Left lung (tissue), 4 donors: ENCODE measurements at regions not wholly inside any gene's neighbourhood (a gene's known extent, or its start where the extent isn't known, plus 50 kb on each side); places are given as distances from the start of the nearest gene placed in this dataset.

ENCODE experiments used
- ATAC-seq: fragments of 200-7000 bp; cut with Tn5 transposase; one replicate; pipeline ENCODE4 v1.9.1; 2020; ENCODE audit warnings: moderate library complexity
- DNase-seq, 4 donors: peaks; one replicate each; pipeline ENCODE4 v3.0.0-alpha.2; 2013 to 2020
- H3K27ac ChIP-seq, 2 donors: fragments of 200-600 bp; sonication (generic) in 1 of 2; one replicate each; pipeline versions ENCODE4 v1.5.0 to v1.8.0; 2020 to 2021
- H3K27me3 ChIP-seq, 2 donors: fragments of 200-600 bp; sonication (generic) in 1 of 2; one replicate each; pipeline versions ENCODE4 v1.5.0 to v1.8.0; 2020 to 2021
- H3K36me3 ChIP-seq, 2 donors: fragments of 200-600 bp; sonication (generic) in 1 of 2; one replicate each; pipeline versions ENCODE4 v1.5.0 to v1.8.0; 2020 to 2021
- H3K4me1 ChIP-seq, 2 donors: fragments of 200-600 bp; one replicate each; pipeline ENCODE4 v1.8.0; 2021
- H3K4me3 ChIP-seq, 2 donors: fragments of 200-600 bp; sonication (generic) in 1 of 2; one replicate each; pipeline versions ENCODE4 v1.5.0 to v1.8.0; 2020 to 2021; ENCODE audit warnings: mild to moderate bottlenecking in 1 of 2
- H3K9me3 ChIP-seq, 2 donors: fragments of 200-600 bp; sonication (generic) in 1 of 2; one replicate each; pipeline versions ENCODE4 v1.5.0 to v1.8.0; 2020 to 2021
- intact Hi-C, 2 donors: fragments of 100-400 bp; cut with DNase I; formaldehyde crosslinking; loops; one replicate each; pipeline versions ENCODE4 v1.11.2 to v1.14.2; 2022
- TF ChIP-seq, protein P1 (sequence below), 2 donors: fragments of 200-600 bp; sonication (generic) in 1 of 2; IDR thresholded peaks; one replicate each; pipeline versions ENCODE4 v1.5.0 to v1.8.0; 2021; ENCODE audit warnings: antibody characterized with exemption in 2 of 2
- donor health status: DM: no; HTN: yes; CAD: no.
- donor health status: DM: no; HTN: no; CAD: no.

GRCh38 chr1:229871078-229871676 lies 195.9 kb upstream of the GALNT2 start:
- Histone ChIP-seq H3K4me3 (no peak overlapping the region), H3K9me3 (no peaks in the 10 kb centered on the region), H3K27me3 (no peaks in the 10 kb centered on the region), H3K36me3 (no peaks in the 10 kb centered on the region), H3K27ac (no peak overlapping the region), H3K4me1 (no peaks in the 10 kb centered on the region)
- no peak for ATAC-seq
- TF ChIP-seq, protein P1, sequence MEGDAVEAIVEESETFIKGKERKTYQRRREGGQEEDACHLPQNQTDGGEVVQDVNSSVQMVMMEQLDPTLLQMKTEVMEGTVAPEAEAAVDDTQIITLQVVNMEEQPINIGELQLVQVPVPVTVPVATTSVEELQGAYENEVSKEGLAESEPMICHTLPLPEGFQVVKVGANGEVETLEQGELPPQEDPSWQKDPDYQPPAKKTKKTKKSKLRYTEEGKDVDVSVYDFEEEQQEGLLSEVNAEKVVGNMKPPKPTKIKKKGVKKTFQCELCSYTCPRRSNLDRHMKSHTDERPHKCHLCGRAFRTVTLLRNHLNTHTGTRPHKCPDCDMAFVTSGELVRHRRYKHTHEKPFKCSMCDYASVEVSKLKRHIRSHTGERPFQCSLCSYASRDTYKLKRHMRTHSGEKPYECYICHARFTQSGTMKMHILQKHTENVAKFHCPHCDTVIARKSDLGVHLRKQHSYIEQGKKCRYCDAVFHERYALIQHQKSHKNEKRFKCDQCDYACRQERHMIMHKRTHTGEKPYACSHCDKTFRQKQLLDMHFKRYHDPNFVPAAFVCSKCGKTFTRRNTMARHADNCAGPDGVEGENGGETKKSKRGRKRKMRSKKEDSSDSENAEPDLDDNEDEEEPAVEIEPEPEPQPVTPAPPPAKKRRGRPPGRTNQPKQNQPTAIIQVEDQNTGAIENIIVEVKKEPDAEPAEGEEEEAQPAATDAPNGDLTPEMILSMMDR (IDR thresholded peaks at IDR 0.05): no peak
- no peak for DNase-seq
- intact Hi-C loops: no loop called here

GRCh38 chr1:229874136-229874535 lies 192.9 kb upstream of the GALNT2 start:
- TF ChIP-seq, protein P1 (IDR thresholded peaks at IDR 0.05): no peak
- intact Hi-C loops: no loop called here

DNA sequence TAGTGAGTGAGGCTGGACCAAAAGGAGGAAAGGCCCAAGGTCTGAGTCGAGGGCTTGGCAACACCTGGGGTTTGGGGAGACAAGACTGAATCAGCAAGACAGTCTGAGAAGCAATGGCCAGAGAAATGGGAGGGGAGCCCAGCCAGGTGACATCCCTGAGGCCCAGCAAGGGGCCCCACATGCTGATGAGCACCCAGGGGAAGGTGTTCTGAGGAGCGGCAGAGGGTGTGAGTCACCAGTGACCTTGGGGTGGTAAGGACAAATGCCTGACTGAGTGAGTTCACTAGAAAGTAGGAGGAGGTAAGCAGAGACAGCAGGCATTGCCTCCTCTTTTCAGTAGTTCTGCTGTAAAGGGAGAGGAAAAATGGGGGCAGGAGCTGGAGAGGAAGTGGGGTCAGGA lies 192.4 kb upstream of the GALNT2 start:
- no peak overlapping the region for H3K27ac ChIP-seq
- TF ChIP-seq, protein P1 (IDR thresholded peaks at IDR 0.05): no peak
- ATAC-seq (no peak), DNase-seq (no peak)
- no peaks in the 10 kb centered on the region for H3K36me3 ChIP-seq
- H3K4me3 ChIP-seq: no peak overlapping the region
- no peaks in the 10 kb centered on the region for H3K4me1 ChIP-seq
- intact Hi-C loops: no loop called here
- H3K27me3 ChIP-seq: peaks cover 0 to 6% of the 10 kb centered on the region in 2 donors
- no peaks in the 10 kb centered on the region for H3K9me3 ChIP-seq

More at GRCh38 chr1:229874136-229874535, 192.9 kb upstream of the GALNT2 start:
- Histone ChIP-seq H3K9me3 (no peaks in the 10 kb centered on the region), H3K4me3 (no peak overlapping the region), H3K4me1 (no peaks in the 10 kb centered on the region), H3K27ac (no peak overlapping the region), H3K36me3 (no peaks in the 10 kb centered on the region), H3K27me3 (peaks cover 0 to 6% of the 10 kb centered on the region in 2 donors)
- DNase-seq (no peak), ATAC-seq (no peak)

- intact Hi-C loops: no loop called here
- DNase-seq (no peak), ATAC-seq (no peak)
- H3K36me3 ChIP-seq: no peaks in the 10 kb centered on the region
- peaks cover 0 to 6% of the 10 kb centered on the region in 2 donors for H3K27me3 ChIP-seq
- TF ChIP-seq, protein P1 (IDR thresholded peaks at IDR 0.05): no peak
- H3K27ac ChIP-seq: no peak overlapping the region
- H3K4me3 ChIP-seq: no peak overlapping the region
- H3K9me3 ChIP-seq: no peaks in the 10 kb centered on the region
- no peaks in the 10 kb centered on the region for H3K4me1 ChIP-seq
These were observed 192.0 kb upstream of the GALNT2 start for GRCh38 chr1:229875086-229875485.

GRCh38 chr1:229879746-229880145 lies 187.3 kb upstream of the GALNT2 start:
- Histone ChIP-seq H3K9me3 (no peaks in the 10 kb centered on the region), H3K27ac (no peak overlapping the region), H3K36me3 (no peaks in the 10 kb centered on the region), H3K4me3 (no peak overlapping the region), H3K27me3 (peaks cover 0 to 16% of the 10 kb centered on the region in 2 donors), H3K4me1 (no peaks in the 10 kb centered on the region)
- intact Hi-C loops: no loop called here
- DNase-seq (no peak), ATAC-seq (no peak)
- TF ChIP-seq, protein P1 (IDR thresholded peaks at IDR 0.05): no peak
